ENCODE measurements at regions not wholly inside any gene's neighbourhood (a gene's known extent, or its start where the extent isn't known, plus 50 kb on each side); places are given as distances from the start of the nearest gene placed in this dataset.

DNA sequence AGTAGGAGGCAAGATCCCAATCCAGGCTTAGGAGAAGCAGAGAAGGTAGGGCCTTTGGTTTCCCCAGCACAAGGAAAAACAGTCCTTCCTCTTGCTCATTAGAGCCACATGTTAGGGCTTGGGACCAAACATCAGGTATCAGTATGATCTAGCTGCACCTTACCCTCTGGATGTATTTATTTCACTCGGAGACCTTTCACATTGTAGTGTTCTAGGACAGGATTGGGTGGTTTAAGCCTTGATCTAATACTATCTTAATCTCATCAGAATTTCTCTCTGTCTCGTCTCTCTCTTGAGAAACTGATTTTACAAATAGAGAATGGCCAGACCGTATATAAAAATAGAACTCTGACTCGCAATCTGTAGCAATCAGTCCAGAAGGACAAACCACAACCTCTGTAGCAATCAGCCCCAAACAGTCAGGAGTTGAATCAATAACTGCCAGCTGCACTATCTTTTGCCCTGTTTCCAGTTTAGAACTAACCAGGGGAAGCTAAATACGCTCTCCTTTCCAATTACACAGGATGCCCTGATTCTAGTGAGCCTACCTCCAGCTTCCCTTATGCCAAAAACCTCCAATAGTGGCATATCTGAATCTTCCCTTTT is 207.1 kb downstream of the TDRD15 start:
- TF ChIP-seq, protein P1, sequence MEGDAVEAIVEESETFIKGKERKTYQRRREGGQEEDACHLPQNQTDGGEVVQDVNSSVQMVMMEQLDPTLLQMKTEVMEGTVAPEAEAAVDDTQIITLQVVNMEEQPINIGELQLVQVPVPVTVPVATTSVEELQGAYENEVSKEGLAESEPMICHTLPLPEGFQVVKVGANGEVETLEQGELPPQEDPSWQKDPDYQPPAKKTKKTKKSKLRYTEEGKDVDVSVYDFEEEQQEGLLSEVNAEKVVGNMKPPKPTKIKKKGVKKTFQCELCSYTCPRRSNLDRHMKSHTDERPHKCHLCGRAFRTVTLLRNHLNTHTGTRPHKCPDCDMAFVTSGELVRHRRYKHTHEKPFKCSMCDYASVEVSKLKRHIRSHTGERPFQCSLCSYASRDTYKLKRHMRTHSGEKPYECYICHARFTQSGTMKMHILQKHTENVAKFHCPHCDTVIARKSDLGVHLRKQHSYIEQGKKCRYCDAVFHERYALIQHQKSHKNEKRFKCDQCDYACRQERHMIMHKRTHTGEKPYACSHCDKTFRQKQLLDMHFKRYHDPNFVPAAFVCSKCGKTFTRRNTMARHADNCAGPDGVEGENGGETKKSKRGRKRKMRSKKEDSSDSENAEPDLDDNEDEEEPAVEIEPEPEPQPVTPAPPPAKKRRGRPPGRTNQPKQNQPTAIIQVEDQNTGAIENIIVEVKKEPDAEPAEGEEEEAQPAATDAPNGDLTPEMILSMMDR (conservative IDR thresholded peaks at IDR 0.05) = no peak
- TF ChIP-seq ZFX (IDR thresholded peaks at IDR 0.05) = no peak

All from C4-2B (cell line).